Astrocyte of the cerebellum (primary cell): ENCODE measurements at regions not wholly inside any gene's neighbourhood (a gene's known extent, or its start where the extent isn't known, plus 50 kb on each side); places are given as distances from the start of the nearest gene placed in this dataset.

ENCODE experiments used
- DNase-seq: peaks from one replicate; pipeline ENCODE4 v3.0.0-alpha.2; 2011; ENCODE audit warnings: low read depth
- H3K4me3 ChIP-seq: 2 replicates; pipeline ENCODE4 v1.5.1; 2011; ENCODE audit warnings: mild to moderate bottlenecking, low read depth, low read length, moderate library complexity
- in situ Hi-C: cut with HindIII; loops from 2 replicates; pipeline ENCODE4 v1.10.0; 2017; ENCODE audit warnings: low sequenced_read_pairs
- TF ChIP-seq, protein P1 (sequence below): IDR thresholded peaks from 2 replicates; pipeline ENCODE4 v1.5.1; 2012; ENCODE audit warnings: low read length, low read depth, moderate library complexity, mild to moderate bottlenecking; ENCODE audit errors: missing control alignments

DNA sequence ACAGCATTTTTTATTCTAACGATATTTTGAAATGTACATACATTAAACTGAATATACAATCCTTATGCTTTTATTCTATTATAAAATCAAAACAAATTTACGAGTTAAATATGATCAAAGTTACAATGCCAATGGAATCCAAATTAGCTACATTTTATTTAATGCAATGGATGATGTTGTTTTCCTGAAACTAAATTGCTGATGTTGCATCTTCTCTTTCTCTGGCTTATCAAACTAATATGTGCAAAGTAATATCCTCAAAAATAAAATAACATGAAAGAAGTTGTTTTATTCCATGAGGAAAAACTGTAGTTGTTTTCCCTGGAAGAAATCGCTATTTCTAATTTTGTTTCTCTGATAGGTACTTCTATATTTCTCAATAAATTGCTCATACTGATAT, 106.8 kb downstream of the ASB9 start:
- TF ChIP-seq, protein P1, sequence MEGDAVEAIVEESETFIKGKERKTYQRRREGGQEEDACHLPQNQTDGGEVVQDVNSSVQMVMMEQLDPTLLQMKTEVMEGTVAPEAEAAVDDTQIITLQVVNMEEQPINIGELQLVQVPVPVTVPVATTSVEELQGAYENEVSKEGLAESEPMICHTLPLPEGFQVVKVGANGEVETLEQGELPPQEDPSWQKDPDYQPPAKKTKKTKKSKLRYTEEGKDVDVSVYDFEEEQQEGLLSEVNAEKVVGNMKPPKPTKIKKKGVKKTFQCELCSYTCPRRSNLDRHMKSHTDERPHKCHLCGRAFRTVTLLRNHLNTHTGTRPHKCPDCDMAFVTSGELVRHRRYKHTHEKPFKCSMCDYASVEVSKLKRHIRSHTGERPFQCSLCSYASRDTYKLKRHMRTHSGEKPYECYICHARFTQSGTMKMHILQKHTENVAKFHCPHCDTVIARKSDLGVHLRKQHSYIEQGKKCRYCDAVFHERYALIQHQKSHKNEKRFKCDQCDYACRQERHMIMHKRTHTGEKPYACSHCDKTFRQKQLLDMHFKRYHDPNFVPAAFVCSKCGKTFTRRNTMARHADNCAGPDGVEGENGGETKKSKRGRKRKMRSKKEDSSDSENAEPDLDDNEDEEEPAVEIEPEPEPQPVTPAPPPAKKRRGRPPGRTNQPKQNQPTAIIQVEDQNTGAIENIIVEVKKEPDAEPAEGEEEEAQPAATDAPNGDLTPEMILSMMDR: no peak
- in situ Hi-C loops: no loop called here
- DNase-seq: no peak

DNA sequence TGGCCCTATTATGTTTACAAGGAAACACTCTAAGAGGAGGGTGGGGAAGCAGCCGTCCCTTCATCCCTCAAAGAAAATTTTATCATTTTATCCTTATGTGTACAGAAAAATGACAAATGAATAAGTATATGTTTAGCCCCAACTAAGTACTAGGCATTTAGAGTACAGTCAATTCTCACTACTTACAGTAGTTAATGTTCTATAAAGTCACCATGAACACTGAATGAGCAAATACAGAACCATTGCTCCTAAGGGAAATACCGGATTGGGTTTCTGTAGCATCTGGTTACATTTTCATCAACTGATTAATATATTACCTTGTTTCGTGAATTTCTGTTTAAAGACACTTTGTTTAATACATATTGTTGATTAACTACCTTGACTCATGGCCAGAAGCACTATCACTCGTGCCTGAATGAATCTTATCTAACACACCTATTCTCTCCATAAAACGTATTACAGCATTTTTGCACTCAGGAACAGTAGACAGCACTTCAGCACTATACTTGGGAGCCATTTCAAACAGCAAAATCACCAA, 109.3 kb downstream of the ASB9 start:
- TF ChIP-seq, protein P1: no peak
- in situ Hi-C loops: no loop called here
- no peak overlapping the region for H3K4me3 ChIP-seq
- no peak for DNase-seq

More for the DNA sequence above, 106.8 kb downstream of the ASB9 start:
- no peak overlapping the region for H3K4me3 ChIP-seq

DNA sequence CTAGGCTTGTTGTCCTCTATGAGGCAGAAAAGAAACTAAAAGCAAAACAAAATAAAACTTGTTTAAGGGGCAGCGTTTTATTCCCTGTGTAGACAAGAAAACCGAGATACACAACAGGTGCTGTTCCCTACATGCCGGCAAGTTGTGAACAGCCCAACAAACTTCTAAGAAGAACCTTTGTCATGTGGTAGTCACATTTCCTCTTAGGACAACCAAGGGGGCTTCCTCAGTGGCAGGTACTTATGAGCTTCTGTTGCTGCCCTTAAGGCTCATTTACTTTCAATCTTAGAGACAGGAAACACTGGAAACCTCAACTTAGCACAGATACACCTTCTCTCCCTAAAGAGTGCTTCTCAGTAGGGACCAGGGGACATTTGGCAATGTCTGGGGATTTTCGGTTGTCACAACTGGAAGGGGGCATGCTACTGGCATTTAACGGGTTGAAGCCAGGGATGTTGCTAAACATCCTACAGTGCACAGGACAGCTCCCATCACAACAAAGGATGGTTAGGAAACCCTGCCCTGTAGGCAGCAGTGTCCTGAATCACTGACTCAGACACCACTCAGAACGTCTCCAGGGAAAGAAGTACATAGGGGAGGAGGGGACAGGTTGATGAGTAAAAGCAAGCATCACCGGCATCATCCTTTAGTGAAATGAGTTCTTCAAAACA, 111.0 kb downstream of the ASB9 start:
- in situ Hi-C loops: no loop called here
- no peak overlapping the region for H3K4me3 ChIP-seq
- no peak for DNase-seq
- TF ChIP-seq, protein P1: no peak

DNA sequence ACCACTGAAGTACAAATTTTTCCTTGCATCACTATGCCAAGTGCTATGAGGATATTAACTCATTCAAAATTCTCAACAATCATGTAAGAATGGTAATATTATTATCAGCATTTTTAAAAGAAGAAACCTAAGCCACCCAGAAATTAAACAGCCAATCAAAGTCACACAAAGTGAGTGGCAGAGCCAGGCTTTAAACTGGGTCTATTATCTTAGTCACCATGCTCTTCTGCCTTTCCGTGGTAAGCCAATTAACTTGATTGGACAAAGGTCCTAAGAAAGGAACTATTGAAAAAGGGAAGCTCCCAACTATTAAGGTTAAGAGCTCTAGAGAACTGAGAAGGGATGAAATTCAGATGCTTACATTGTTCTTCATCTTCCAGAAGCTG, 111.5 kb downstream of the ASB9 start:
- TF ChIP-seq, protein P1: no peak
- H3K4me3 ChIP-seq: no peak overlapping the region
- in situ Hi-C loops: no loop called here
- DNase-seq: no peak

DNA sequence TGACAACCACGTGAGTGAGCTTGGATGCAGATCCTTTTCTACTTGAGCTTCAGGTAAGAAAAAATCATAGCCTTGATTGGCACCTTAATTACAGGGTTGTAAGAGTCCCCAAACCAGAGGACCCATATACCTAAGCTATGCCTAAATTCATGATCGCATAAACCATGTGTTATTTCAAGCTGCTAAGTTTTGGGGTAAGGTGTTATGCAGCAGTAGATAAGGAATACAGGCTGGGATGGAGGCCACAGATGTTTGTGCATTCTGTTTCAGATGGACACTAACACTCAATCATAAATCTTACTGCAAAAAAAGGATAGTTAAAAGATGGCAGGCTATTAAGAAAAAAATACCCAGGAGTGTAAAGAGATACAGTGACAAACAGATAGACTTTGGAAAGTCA, 112.3 kb downstream of the ASB9 start:
- no peak overlapping the region for H3K4me3 ChIP-seq
- TF ChIP-seq, protein P1: no peak
- no peak for DNase-seq
- in situ Hi-C loops: no loop called here

DNA sequence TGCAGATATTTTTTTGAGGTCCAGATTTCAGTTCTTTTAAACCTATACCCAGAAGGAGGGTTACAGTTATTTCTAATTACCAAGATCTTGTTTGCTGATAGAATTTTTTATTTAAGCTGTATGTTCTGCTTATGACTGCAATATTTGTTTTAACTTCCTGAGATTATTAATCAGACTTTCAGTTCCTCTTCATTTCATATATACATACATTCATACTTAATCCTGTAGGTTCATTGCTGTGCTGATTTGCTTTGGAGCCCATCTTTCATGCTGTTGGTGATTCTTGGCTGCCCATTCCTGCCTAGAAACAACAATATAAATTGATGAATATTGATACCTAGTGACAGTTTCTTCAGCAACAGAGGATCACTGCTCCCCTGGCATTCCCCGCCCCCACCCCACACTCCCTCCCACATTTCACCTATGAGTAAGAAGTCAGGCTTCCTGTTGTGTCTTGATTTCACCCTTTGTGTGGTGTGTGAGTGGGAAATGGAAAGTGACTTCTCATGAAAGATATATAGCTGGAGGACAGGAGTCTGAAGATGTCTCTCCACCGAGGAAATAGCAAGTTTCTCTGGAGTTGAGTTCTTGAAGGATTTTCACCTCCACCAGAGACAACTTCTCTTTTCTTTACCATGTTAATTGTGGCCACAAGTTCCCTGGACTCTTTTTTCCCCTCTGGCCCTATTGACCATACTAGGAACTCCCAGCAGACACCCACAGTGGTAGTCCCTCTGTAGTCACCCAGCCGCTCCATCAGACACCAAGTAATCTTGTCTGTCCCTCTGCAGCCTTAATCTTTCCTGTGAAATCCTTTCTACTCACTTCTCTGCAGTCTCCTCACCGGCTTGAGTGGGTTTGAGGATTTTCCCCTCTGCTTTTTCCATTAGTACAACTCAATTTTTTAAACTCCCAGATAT, 118.4 kb downstream of the ASB9 start:
- in situ Hi-C loops: no loop called here
- no peak overlapping the region for H3K4me3 ChIP-seq
- TF ChIP-seq, protein P1: no peak
- no peak for DNase-seq
